ENCODE measurements at regions not wholly inside any gene's neighbourhood (a gene's known extent, or its start where the extent isn't known, plus 50 kb on each side); places are given as distances from the start of the nearest gene placed in this dataset.

DNA sequence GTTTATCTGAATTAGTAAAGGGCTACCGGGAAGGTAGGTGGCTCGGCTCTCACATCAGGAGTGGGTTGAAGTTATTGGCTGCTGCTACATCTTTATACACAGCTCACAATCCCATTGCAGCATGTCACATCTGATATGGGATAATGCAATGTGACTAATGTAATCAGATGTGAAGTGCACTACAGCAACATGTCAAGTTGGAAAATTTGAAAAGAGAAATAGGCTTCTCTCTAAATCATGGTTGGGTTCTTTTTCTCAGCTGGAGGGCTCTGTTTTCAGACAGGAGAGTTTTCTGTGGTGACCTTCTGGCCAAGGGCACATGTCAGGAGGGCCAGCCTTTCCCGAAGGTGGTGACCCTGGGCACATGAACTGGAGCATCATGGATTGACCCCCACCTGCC, 337.5 kb downstream of the HRH4 start:
- TF ChIP-seq POLR2AphosphoS5 (IDR thresholded peaks at IDR 0.05) (no peak), EP300 (IDR thresholded peaks at IDR 0.05) (no peak), POLR2A (IDR thresholded peaks at IDR 0.05; ENCODE audit: low read depth) (no peak)
- TF ChIP-seq, protein P1, sequence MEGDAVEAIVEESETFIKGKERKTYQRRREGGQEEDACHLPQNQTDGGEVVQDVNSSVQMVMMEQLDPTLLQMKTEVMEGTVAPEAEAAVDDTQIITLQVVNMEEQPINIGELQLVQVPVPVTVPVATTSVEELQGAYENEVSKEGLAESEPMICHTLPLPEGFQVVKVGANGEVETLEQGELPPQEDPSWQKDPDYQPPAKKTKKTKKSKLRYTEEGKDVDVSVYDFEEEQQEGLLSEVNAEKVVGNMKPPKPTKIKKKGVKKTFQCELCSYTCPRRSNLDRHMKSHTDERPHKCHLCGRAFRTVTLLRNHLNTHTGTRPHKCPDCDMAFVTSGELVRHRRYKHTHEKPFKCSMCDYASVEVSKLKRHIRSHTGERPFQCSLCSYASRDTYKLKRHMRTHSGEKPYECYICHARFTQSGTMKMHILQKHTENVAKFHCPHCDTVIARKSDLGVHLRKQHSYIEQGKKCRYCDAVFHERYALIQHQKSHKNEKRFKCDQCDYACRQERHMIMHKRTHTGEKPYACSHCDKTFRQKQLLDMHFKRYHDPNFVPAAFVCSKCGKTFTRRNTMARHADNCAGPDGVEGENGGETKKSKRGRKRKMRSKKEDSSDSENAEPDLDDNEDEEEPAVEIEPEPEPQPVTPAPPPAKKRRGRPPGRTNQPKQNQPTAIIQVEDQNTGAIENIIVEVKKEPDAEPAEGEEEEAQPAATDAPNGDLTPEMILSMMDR (IDR thresholded peaks at IDR 0.05) = no peak

DNA sequence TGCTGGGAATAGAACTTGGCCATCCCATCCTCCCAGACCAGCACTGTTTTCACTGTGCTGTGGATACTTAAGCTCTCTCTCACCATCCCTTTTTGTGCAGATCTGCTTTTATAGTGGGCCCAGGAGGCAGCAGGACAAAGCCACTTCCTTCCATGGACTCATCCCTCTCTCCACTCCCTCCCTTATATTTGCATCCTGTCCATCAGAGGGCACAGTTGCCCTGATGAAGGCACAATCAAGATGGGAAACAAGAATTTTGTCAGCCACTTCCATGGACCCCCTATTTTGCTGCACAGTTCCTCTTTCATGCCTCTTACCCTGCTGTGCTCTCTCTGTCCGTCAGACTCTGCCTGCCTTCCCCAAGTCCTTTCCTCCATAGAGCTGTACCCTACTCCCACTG, 338.7 kb downstream of the HRH4 start:
- TF ChIP-seq EP300 (IDR thresholded peaks at IDR 0.05) = no peak
- TF ChIP-seq, protein P1 (IDR thresholded peaks at IDR 0.05) = no peak
- intact Hi-C loops (cut with DNase I) = loop anchor here (10.0 kb wide), 1 partner anchor 54 kb away; no protein-coding TSS in a partner anchor
- Histone ChIP-seq H3K27me3 (peaks cover 0 to 6% (median 0%) of the 10 kb centered on the region in 4 donors), H3K9me3 (no peaks in the 10 kb centered on the region), H3K4me1 (no peaks in the 10 kb centered on the region), H3K36me3 (no peaks in the 10 kb centered on the region), H3K27ac (replicated peaks in 1 of 4) (no peak overlapping the region), H3K4me3 (no peak overlapping the region)
- 84% methylated on average over 1 of the region's 1 CpG for WGBS
- DNase-seq (ENCODE audit: extremely low spot score) = peak; percentile 2

More for the DNA sequence above, 337.5 kb downstream of the HRH4 start:
- no peaks in the 10 kb centered on the region for H3K9me3 ChIP-seq
- DNase-seq (ENCODE audit: extremely low spot score) = peak; percentile 87
- H3K36me3 ChIP-seq = no peaks in the 10 kb centered on the region
- no peaks in the 10 kb centered on the region for H3K4me1 ChIP-seq
- no peak overlapping the region for H3K4me3 ChIP-seq
- H3K27ac ChIP-seq (replicated peaks in 1 of 4) = no peak overlapping the region
- intact Hi-C loops (cut with DNase I) = loop anchor here (10.0 kb wide), 1 partner anchor 53 kb away; no protein-coding TSS in a partner anchor
- peaks cover 0 to 6% (median 0%) of the 10 kb centered on the region in 4 donors for H3K27me3 ChIP-seq
- WGBS = 78% methylated on average over 3 of the region's 3 CpGs

DNA sequence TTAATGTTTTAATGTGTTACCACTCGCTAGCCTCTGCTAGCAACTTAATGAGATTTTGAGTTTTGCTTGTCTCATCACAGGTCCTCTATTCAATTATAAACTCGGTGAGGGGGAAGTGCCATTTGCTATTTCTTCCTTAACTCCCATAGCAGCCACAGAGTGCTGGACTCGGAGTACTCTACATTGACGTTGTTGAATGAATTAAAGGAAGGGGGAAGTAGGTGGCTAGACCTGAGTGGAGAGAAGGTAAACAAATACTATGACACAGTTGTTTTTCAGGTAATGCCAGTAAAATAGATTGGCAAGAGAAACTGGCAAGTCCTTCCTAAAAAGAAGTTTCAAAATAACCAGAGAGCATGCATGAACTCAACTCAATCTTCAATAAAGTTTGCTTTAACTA, 339.3 kb downstream of the HRH4 start:
- Histone ChIP-seq H3K36me3 (no peaks in the 10 kb centered on the region), H3K27me3 (peaks cover 0 to 6% (median 0%) of the 10 kb centered on the region in 4 donors), H3K27ac (replicated peaks in 1 of 4) (no peak overlapping the region), H3K4me1 (no peaks in the 10 kb centered on the region), H3K9me3 (no peaks in the 10 kb centered on the region), H3K4me3 (no peak overlapping the region)
- intact Hi-C loops (cut with DNase I) = loop anchor here (10.0 kb wide), 1 partner anchor 55 kb away; no protein-coding TSS in a partner anchor
- 71% methylated on average over 4 of the region's 4 CpGs for WGBS
- DNase-seq (ENCODE audit: extremely low spot score) = peak; percentile 50
- TF ChIP-seq EP300 (IDR thresholded peaks at IDR 0.05) = no peak
- TF ChIP-seq POLR2A (IDR thresholded peaks at IDR 0.05; ENCODE audit: low read depth) = no peak
- TF ChIP-seq POLR2AphosphoS5 (IDR thresholded peaks at IDR 0.05) = no peak
- TF ChIP-seq, protein P1 (IDR thresholded peaks at IDR 0.05) = no peak

DNA sequence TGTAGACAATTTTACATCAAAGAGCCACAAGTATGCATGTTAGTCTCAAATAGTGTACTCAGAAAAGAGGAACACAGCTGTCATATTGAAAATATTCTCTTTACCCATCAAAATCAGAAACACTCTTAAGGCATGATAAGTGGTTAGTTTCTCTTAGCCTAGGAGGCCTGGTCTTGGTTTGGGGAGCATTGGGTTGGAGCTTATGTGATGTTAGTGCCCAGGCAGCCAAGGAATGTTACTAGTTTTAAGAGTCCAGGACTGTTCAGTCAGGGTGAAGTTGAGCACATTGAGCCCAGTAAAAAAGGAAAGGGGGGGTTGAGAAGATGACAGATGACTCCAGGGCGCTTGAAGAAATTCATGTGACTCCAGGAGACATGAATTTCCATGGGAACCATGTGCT, 340.6 kb downstream of the HRH4 start:
- DNase-seq (ENCODE audit: extremely low spot score) = peak; percentile 31
- H3K27ac ChIP-seq (replicated peaks in 1 of 4) = no peak overlapping the region
- TF ChIP-seq EP300 (IDR thresholded peaks at IDR 0.05) (no peak), POLR2A (IDR thresholded peaks at IDR 0.05; ENCODE audit: low read depth) (no peak), POLR2AphosphoS5 (IDR thresholded peaks at IDR 0.05) (no peak)
- TF ChIP-seq, protein P1 (IDR thresholded peaks at IDR 0.05) = no peak
- intact Hi-C loops (cut with DNase I) = no loop called here
- peaks cover 0 to 6% (median 0%) of the 10 kb centered on the region in 4 donors for H3K27me3 ChIP-seq
- H3K4me3 ChIP-seq = no peak overlapping the region
- no peaks in the 10 kb centered on the region for H3K4me1 ChIP-seq
- no peaks in the 10 kb centered on the region for H3K9me3 ChIP-seq
- 50% methylated on average over 1 of the region's 1 CpG for WGBS
- H3K36me3 ChIP-seq = no peaks in the 10 kb centered on the region

DNA sequence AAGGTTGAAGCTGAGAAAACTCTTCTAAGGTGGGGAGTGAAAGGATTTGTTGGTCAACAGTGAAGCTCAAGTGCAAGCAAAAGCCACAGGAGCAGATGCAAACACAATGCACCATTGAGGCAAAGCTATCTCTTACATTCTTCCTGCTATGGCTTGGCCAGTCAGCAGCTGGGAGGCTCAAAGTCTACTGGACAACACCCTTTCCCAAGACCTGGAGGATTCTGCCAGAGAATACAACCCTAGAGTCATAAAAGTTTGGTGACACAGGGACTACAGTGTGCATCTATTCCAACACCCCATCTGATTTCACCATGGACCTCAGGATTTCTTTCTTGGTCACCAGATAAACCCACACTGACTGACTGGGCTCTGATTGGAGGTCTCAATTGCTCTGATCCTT, 342.0 kb downstream of the HRH4 start:
- H3K27ac ChIP-seq (replicated peaks in 1 of 4) = no peak overlapping the region
- DNase-seq (ENCODE audit: extremely low spot score) = peak; percentile 19
- no peak overlapping the region for H3K4me3 ChIP-seq
- peaks cover 0 to 6% (median 0%) of the 10 kb centered on the region in 4 donors for H3K27me3 ChIP-seq
- intact Hi-C loops (cut with DNase I) = no loop called here
- H3K9me3 ChIP-seq = no peaks in the 10 kb centered on the region
- TF ChIP-seq EP300 (IDR thresholded peaks at IDR 0.05) (no peak), POLR2A (IDR thresholded peaks at IDR 0.05; ENCODE audit: low read depth) (no peak), POLR2AphosphoS5 (IDR thresholded peaks at IDR 0.05) (no peak)
- TF ChIP-seq, protein P1 (IDR thresholded peaks at IDR 0.05) = no peak
- no peaks in the 10 kb centered on the region for H3K4me1 ChIP-seq
- no peaks in the 10 kb centered on the region for H3K36me3 ChIP-seq
